HEK293 (cell line): ENCODE measurements at regions not wholly inside any gene's neighbourhood (a gene's known extent, or its start where the extent isn't known, plus 50 kb on each side); places are given as distances from the start of the nearest gene placed in this dataset.

Experiments
- CTCF ChIA-PET: fragments of 350-600 bp; formaldehyde crosslinking; extraction: SDS; loops from one replicate; lab custom pipeline; 2021; ENCODE audit warnings: antibody characterized with exemption; lab: Yijun Ruan, JAX
- POLR2A ChIA-PET: fragments of 300-600 bp; formaldehyde crosslinking; extraction: SDS; loops from one replicate; lab custom pipeline; 2020; ENCODE audit warnings: antibody characterized with exemption, inconsistent platforms; lab: Yijun Ruan, JAX
- H3K27ac ChIP-seq: fragments of 200-500 bp; sonication (Bioruptor generic); 2 replicates; pipeline ENCODE4 v1.5.1; 2014; ENCODE audit warnings: low read depth, low read length, control low read depth, inconsistent platforms; ENCODE audit errors: extremely low read depth
- H3K36me3 ChIP-seq, 2 experiments: fragments of 200-500 bp in 1 of 2; sonication (Bioruptor generic) in 1 of 2; 1 replicate in 1 of 2; 2 replicates in 1 of 2; pipeline ENCODE4 v1.5.1; 2014 to 2017; ENCODE audit warnings: inconsistent platforms in 2 of 2, low read length in 2 of 2; ENCODE audit not compliant: control insufficient read depth in 2 of 2, insufficient read depth in 1 of 2
- H3K4me1 ChIP-seq: fragments of 200-500 bp; sonication (Bioruptor generic); 2 replicates; pipeline ENCODE4 v1.5.1; 2014; ENCODE audit warnings: mild to moderate bottlenecking, low read length, inconsistent platforms; ENCODE audit not compliant: control insufficient read depth, insufficient read depth
- H3K4me3 ChIP-seq: 2 replicates; pipeline ENCODE4 v1.5.1; 2011; ENCODE audit warnings: low read depth, mild to moderate bottlenecking, control low read depth, low read length, moderate library complexity
- H3K9me3 ChIP-seq: fragments of 200-500 bp; sonication (Bioruptor generic); 2 replicates; pipeline ENCODE4 v1.5.1; 2014; ENCODE audit warnings: low read depth, low read length, inconsistent platforms; ENCODE audit not compliant: control insufficient read depth, insufficient read depth
- KLF16 ChIP-seq: fragments of 450-650 bp; formaldehyde crosslinking; IDR thresholded peaks from 2 replicates; pipeline ENCODE4 v1.5.1; 2017; ENCODE audit warnings: missing biosample characterization, missing genetic modification characterization
- PATZ1 ChIP-seq: fragments of 450-650 bp; formaldehyde crosslinking; IDR thresholded peaks from 2 replicates; pipeline ENCODE4 v1.5.1; 2016; ENCODE audit warnings: missing biosample characterization, missing genetic modification characterization
- TCF7L2 ChIP-seq: IDR thresholded peaks from 2 replicates; pipeline ENCODE4 v1.6.1; 2011; ENCODE audit warnings: low read depth, mild to moderate bottlenecking, inconsistent platforms, low read length, moderate library complexity, borderline replicate concordance
- ZBTB17 ChIP-seq: fragments of 450-650 bp; formaldehyde crosslinking; IDR thresholded peaks from 2 replicates; pipeline ENCODE4 v1.5.1; 2016; ENCODE audit warnings: missing biosample characterization, missing genetic modification characterization
- ZBTB21 ChIP-seq: fragments of 450-650 bp; formaldehyde crosslinking; IDR thresholded peaks from 2 replicates; pipeline ENCODE4 v1.5.1; 2017; ENCODE audit warnings: missing biosample characterization, missing genetic modification characterization
- ZBTB44 ChIP-seq: fragments of 450-650 bp; IDR thresholded peaks from 2 replicates; pipeline ENCODE4 v1.5.1; 2018; ENCODE audit warnings: missing biosample characterization, mild to moderate bottlenecking, missing genetic modification characterization
- ZFHX2 ChIP-seq: fragments of 450-650 bp; formaldehyde crosslinking; conservative IDR thresholded peaks from 2 replicates; pipeline ENCODE4 v1.5.1; 2016; ENCODE audit warnings: missing biosample characterization, missing genetic modification characterization
- ZFP41 ChIP-seq: fragments of 450-650 bp; formaldehyde crosslinking; IDR thresholded peaks from 2 replicates; pipeline ENCODE4 v1.5.1; 2016; ENCODE audit warnings: missing biosample characterization, missing genetic modification characterization, borderline replicate concordance
- ZFP69B ChIP-seq: fragments of 450-650 bp; formaldehyde crosslinking; IDR thresholded peaks from 2 replicates; pipeline ENCODE4 v1.5.1; 2016; ENCODE audit warnings: missing biosample characterization, missing genetic modification characterization
- ZIC2 ChIP-seq: fragments of 450-650 bp; formaldehyde crosslinking; IDR thresholded peaks from 2 replicates; pipeline ENCODE4 v1.5.1; 2016; ENCODE audit warnings: missing biosample characterization, missing genetic modification characterization
- ZNF121 ChIP-seq: fragments of 450-650 bp; formaldehyde crosslinking; IDR thresholded peaks from 2 replicates; pipeline ENCODE4 v1.5.1; 2016; ENCODE audit warnings: missing biosample characterization, missing genetic modification characterization
- ZNF132 ChIP-seq: fragments of 450-650 bp; formaldehyde crosslinking; IDR thresholded peaks from 2 replicates; pipeline ENCODE4 v1.5.1; 2017; ENCODE audit warnings: missing biosample characterization, missing genetic modification characterization, borderline replicate concordance
- ZNF175 ChIP-seq: fragments of 450-650 bp; formaldehyde crosslinking; IDR thresholded peaks from 2 replicates; pipeline ENCODE4 v1.5.1; 2016; ENCODE audit warnings: missing biosample characterization, missing genetic modification characterization
- ZNF19 ChIP-seq: fragments of 450-650 bp; formaldehyde crosslinking; IDR thresholded peaks from 2 replicates; pipeline ENCODE4; 2016; ENCODE audit warnings: missing biosample characterization, missing genetic modification characterization, low read depth
- ZNF223 ChIP-seq: fragments of 450-650 bp; formaldehyde crosslinking; IDR thresholded peaks from 2 replicates; pipeline ENCODE4 v1.5.1; 2016; ENCODE audit warnings: missing biosample characterization, missing genetic modification characterization
- ZNF239 ChIP-seq: fragments of 450-650 bp; formaldehyde crosslinking; IDR thresholded peaks from 2 replicates; pipeline ENCODE4 v1.5.1; 2016; ENCODE audit warnings: missing biosample characterization, missing genetic modification characterization
- ZNF266 ChIP-seq: fragments of 450-650 bp; formaldehyde crosslinking; IDR thresholded peaks from 2 replicates; pipeline ENCODE4 v1.5.1; 2016; ENCODE audit warnings: missing biosample characterization, missing genetic modification characterization, low read depth
- ZNF292 ChIP-seq: fragments of 450-650 bp; formaldehyde crosslinking; IDR thresholded peaks from 2 replicates; pipeline ENCODE4 v1.5.1; 2016; ENCODE audit warnings: low read depth, missing biosample characterization, missing genetic modification characterization, borderline replicate concordance
- ZNF354C ChIP-seq: fragments of 450-650 bp; formaldehyde crosslinking; IDR thresholded peaks from 2 replicates; pipeline ENCODE4 v1.5.1; 2016; ENCODE audit warnings: missing biosample characterization, missing genetic modification characterization, low read depth, borderline replicate concordance
- ZNF404 ChIP-seq: fragments of 450-650 bp; formaldehyde crosslinking; IDR thresholded peaks from 2 replicates; pipeline ENCODE4 v1.5.1; 2017; ENCODE audit warnings: missing biosample characterization, missing genetic modification characterization
- ZNF426 ChIP-seq: fragments of 450-650 bp; formaldehyde crosslinking; IDR thresholded peaks from 2 replicates; pipeline ENCODE4 v1.5.1; 2017; ENCODE audit warnings: missing biosample characterization, missing genetic modification characterization, mild to moderate bottlenecking, inconsistent platforms, moderate library complexity
- ZNF513 ChIP-seq: fragments of 450-650 bp; IDR thresholded peaks from 2 replicates; pipeline ENCODE4 v1.5.1; 2018; ENCODE audit warnings: missing biosample characterization, missing genetic modification characterization
- ZNF692 ChIP-seq: fragments of 450-650 bp; formaldehyde crosslinking; IDR thresholded peaks from 2 replicates; pipeline ENCODE4 v1.5.1; 2016; ENCODE audit warnings: missing biosample characterization, missing genetic modification characterization
- ZNF704 ChIP-seq: fragments of 450-650 bp; formaldehyde crosslinking; IDR thresholded peaks from 2 replicates; pipeline ENCODE4 v1.5.1; 2016; ENCODE audit warnings: missing biosample characterization, missing genetic modification characterization
- ZNF785 ChIP-seq: fragments of 450-650 bp; formaldehyde crosslinking; IDR thresholded peaks from 2 replicates; pipeline ENCODE4 v1.5.1; 2016; ENCODE audit warnings: missing biosample characterization, missing genetic modification characterization

- Histone ChIP-seq H3K36me3 (no peaks in the 10 kb centered on the region), H3K4me3 (no peak overlapping the region), H3K4me1 (no peaks in the 10 kb centered on the region), H3K27ac (no peak overlapping the region), H3K9me3 (no peaks in the 10 kb centered on the region)
- TF ChIP-seq ZNF132 = no peak
- no peak for TF ChIP-seq ZBTB21
- no peak for TF ChIP-seq TCF7L2
- no peak for TF ChIP-seq ZNF354C (tag by site-specific recombination)
- TF ChIP-seq ZFP41 (tag by site-specific recombination) = no peak
- TF ChIP-seq ZNF513 = no peak
- TF ChIP-seq ZFHX2 (tag by site-specific recombination) = no peak
- no peak for TF ChIP-seq ZBTB17 (tag by site-specific recombination)
- no peak for TF ChIP-seq ZNF223 (tag by site-specific recombination)
- TF ChIP-seq ZNF426 (tag by site-specific recombination) = no peak
- no peak for TF ChIP-seq ZNF692 (tag by site-specific recombination)
- no peak for TF ChIP-seq ZIC2
- no peak for TF ChIP-seq ZNF704 (tag by site-specific recombination)
- TF ChIP-seq ZNF121 (tag by site-specific recombination) = no peak
- TF ChIP-seq ZNF292 (tag by site-specific recombination) = no peak
- TF ChIP-seq ZNF175 (tag by site-specific recombination) = no peak
- no peak for TF ChIP-seq ZNF19 (tag by site-specific recombination)
- CTCF ChIA-PET = no interaction called here
- POLR2A ChIA-PET = no interaction called here
These were observed 111.4 kb upstream of the FOXN2 start for GRCh38 chr2:48202863-48203642.

GRCh38 chr2:48203668-48204067, 110.8 kb upstream of the FOXN2 start:
- Histone ChIP-seq H3K4me1 (no peaks in the 10 kb centered on the region), H3K36me3 (no peaks in the 10 kb centered on the region), H3K4me3 (no peak overlapping the region), H3K27ac (no peak overlapping the region)
- POLR2A ChIA-PET = no interaction called here
- TF ChIP-seq ZNF239 = no peak
- TF ChIP-seq, all 188 proteins: peak for 0
- CTCF ChIA-PET = no interaction called here
- no peaks in the 10 kb centered on the region for H3K9me3 ChIP-seq

GRCh38 chr2:48204750-48205136, 109.7 kb upstream of the FOXN2 start:
- Histone ChIP-seq H3K27ac (no peak overlapping the region), H3K9me3 (no peaks in the 10 kb centered on the region), H3K4me1 (no peaks in the 10 kb centered on the region), H3K36me3 (no peaks in the 10 kb centered on the region), H3K4me3 (no peak overlapping the region)
- ChIA-PET POLR2A (no interaction called here), CTCF (interaction anchor here (1.2 kb wide), 1 partner anchor 98 kb away, joined by 4 read pairs; no protein-coding TSS in a partner anchor)
- TF ChIP-seq PATZ1 (tag by site-specific recombination) = no peak
- no peak for TF ChIP-seq KLF16 (tag by site-specific recombination)
- no peak for TF ChIP-seq ZNF785 (tag by site-specific recombination)
- no peak for TF ChIP-seq ZNF404
- TF ChIP-seq ZFP69B (tag by site-specific recombination) = no peak
- TF ChIP-seq ZNF266 (tag by site-specific recombination) = no peak
- TF ChIP-seq ZBTB44 (tag by site-specific recombination) = no peak
